OCI-M1 (cell line): ENCODE measurements at regions not wholly inside any gene's neighbourhood (a gene's known extent, or its start where the extent isn't known, plus 50 kb on each side); places are given as distances from the start of the nearest gene placed in this dataset.
"Not testable (repeated sequence)": the region's sequence is repeated elsewhere in the genome, so short reads cannot be mapped to it uniquely, and the experiment has no call there.

Experiments used
- DNase-seq: peaks from one replicate; lab custom pipeline; 2025; lab: John Stamatoyannopoulos, UW

DNA sequence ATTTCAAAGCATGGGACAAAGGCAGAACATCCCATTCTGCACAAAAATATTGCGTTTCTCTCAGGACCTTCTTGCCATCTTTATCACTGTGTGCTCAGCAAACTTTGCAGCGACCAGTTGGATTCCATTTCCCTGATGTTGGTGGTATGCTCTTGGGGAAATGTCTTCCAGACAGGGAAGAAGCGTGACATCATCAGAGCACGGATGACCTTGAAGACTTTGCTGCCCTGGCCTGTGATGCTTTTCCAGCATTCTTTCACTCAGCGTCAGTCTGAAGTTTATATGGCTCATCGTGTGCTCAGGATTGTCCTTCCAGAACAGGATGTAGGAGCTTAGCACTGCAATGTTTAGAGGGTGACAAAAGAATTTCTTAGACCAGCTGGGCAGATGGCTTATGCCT lies 131.4 kb upstream of the F3 start:
- DNase-seq: no peak

DNA sequence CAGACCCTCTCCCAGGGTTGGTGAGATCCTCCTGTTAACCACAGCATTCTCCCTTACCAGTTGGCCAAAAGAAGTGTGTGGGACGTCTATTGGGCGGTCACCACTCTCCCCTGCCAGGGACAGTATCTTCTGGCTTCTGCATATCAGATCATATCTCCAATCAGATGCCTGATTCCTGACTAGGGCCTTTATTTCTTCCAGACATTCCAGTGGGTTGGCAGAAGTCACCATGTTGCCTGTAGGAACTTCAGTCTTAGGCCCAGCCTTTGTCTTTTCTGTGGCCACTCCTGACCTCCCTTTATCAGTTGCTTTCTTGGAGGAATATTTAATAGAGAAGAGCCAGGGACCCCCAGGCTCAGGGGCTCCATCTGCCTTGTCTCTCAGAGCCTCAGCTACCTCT lies 130.4 kb upstream of the F3 start:
- no peak for DNase-seq

DNA sequence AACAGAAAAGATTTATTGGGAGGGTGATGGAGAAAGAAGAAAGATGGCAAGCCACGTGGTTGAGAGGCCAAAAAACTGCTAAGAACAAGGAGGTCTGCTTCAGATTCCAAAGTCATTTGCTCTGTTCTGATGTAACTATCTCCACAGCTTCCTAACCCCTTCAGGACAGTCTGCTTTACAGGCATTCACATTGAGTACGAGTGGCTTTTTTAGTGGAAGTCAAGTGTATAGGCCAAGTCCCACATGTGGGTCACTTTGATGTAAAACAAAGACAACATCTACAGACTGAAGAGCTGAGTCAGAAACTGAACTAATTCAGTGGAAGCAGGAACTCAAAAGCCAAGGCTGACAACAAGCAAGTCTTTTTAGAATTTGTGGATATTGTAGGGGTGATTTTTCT lies 128.7 kb upstream of the F3 start:
- DNase-seq: no peak

DNA sequence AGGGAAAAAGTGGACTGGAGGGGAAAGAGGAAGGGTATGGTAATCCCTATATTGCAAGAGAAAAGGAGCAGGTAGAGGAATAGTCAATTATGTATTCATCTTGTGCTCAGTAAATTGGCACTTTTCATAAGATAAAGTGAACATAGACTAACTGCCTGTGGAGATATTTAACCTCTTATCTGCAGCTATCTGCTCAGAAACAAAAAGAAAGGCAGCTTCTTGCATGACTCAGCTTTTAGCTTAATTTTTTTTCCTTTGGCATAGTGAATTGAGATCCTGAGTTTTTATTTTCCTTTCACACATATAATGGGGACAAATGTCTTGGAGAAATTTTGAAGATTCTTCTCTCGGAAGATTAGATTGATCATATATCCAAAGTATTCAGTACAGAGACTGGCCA lies 127.6 kb upstream of the F3 start:
- peak; percentile 28 for DNase-seq

DNA sequence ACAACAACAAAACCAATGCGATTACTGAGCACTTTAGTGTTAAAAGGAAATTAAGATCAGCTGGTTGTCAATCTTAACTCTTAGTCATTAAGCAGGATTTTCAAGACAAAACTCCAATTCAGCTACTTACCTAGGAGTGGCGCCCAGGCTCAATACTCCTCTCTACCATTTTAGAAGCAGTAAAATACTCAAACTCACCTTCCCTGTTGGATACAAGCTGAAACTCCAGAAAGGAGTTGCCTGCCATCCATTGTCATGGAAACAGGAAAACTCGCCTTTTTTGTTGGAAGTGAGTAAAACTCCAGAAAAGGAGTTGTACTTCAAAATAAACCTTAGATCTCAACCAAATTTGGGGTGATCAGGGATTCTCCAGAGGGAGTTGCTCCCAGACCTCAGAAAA lies 127.0 kb upstream of the F3 start:
- DNase-seq: no peak

DNA sequence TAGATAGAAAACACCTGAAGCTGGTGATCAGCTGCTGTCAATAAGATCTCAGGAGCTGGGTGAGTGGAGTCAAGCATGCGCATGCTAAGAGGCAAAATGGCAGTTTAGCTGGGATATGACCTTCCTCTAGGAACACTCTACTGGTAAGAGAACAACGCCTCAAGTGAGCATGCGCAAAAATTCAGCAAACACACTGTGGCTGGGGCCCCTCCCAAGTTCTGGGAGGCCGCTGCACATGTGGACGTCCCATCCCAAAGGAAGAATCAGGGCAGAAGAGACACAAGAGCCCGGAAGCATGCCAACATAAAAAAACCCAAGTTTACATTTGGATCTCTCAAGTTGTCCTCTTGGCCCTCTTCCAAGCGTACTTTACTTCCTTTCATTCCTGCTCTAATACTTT lies 126.3 kb upstream of the F3 start:
- no peak for DNase-seq

DNA sequence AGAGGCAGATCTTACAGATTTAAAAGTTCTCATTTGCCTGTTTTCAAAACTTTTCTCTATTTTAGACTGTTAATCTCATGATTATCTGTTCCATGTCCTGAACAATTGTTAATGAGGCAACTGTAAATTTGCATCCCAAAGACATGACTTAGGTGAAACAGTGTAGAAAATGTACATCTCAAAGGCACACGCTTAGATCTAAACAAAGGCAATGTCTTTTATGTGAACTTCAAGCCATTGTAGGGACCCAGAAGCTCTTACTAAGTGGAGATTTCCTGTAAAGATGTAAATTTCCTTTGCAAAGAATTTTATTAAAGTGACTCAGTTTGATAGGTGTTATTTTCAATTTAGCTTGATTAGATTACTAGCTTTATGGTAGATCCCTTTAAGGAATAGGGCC lies 125.2 kb upstream of the F3 start:
- DNase-seq: no peak

DNA sequence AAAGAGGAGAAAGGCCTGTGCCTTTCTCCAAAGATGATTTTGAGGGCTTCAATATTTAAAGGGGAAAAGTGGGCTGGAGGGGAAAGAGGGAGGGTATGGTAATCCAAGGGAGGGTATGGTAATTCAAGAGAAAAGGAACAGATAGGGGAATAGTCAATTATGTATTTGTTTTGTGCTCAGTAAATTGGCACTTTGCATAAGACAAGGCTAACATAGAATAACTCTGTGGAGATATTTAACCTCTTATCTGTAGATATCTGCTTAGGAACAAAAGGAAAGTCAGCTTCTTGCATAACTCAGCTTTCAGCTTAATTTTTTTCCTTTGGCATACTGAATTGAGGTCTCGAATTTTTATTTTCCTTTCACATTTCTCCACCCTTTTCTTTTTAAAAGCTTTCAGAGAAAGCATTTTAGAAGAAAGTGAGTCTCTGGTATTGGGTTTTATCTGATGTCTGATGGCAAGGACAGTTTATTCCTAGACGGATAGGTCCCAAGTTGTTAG lies 119.9 kb upstream of the F3 start:
- no peak for DNase-seq

DNA sequence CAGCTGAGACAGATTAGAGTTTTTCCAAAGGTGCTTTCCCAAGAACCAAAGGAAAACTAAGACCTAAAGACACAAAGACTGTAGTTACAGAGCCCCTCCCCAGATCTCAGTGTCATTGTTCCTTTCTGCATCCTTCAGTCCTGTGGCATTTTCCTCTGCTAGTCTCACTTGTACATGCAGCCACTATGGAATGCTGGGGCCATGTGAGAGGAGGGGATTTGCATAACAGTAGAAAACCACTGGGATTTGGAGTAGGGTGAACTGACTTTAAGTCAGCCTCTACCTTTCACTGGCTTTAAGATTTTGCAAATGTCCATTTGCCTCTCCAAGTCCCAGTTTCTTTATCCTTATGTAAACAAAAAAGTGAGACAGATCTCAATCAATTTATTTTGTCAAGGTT lies 119.4 kb upstream of the F3 start:
- no peak for DNase-seq

DNA sequence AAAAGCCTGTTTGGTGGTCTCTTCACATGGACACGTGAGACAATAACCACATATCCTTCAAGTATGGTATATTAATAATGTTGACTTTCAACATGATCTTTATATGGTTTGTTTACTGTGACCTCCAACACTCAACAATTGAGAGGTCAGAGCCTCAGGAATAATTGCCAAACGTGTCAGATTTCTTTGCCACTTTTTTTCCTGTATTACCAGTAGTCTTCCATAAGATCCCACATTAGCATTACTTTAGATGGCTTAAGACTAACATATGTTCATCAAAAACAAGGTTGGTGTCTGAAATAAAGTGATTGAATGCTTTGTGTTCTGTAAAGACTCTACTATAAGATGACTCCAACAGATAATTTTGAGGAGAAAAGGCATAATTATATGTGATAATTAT lies 118.7 kb upstream of the F3 start:
- no peak for DNase-seq

DNA sequence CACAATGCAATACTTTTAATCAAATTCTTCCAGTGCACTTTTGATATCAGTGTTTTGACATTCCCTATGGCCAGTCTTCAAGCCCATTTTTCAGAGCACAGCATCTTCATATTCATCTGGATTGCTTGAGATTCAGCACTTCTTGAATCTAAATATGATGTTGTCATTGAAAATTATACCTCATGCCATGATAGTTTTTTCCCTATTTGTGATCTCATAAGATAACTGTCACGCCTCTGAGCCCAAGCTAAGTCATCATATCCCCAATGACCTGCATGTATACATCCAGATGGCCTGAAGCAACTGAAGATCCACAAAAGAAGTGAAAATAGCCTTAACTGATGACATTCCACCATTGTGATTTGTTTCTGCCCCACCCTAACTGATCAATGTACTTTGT lies 117.6 kb upstream of the F3 start:
- not testable (repeated sequence) for DNase-seq

DNA sequence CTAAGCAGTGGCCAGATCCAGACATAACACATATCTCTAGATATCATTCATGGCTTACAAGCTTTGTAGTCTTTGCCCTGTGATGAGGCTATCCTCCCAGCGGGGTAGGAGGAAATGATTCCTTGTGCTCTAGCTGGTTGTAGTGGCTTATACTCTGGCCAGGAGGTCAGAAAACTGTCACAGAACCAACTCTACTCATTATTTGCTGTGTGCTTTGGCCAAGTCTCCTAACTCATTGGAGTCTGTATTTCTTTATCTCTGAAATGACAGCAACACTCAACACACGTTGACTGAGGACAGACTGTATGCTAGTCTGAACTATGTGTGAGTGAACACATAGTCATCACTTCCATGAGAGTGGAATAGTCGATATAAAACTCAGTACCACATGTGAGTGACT lies 116.7 kb upstream of the F3 start:
- DNase-seq: no peak

DNA sequence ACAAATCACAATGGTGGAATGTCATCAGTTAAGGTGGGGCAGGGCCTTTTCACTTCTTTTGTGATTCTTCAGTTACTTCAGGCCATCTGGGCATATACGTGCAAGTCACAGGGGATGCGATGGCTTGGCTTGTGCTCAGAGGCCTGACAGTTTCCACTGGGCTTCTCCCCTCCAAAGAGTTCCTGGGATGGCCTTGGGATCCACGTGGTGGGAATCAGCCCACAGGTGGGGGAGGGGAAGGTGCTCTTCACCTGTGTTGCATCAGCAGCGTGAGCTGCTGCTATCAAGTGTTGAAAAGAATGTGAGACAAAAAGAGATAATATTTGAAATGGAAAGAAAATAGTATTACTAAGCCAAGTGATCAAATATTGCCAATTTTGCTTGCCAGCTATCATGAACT lies 116.2 kb upstream of the F3 start:
- not testable (repeated sequence) for DNase-seq

DNA sequence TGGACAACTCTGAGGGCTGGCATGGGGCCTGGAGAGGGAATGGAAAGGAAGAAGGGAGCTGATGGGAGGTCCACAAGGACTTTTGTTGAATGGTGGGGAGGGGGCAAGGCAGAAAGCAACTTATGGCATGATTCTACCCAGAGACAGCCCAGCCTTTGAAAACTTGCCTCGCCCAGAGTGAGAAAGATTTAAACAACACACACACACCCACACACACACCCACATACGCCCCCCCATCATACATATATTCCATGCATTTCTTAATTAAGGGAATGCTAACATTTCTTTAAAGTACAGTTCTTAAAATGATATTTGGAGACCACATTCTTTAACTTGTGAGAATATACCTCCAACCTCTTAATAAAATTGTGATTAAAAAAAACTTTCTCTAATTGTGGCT lies 115.4 kb upstream of the F3 start:
- DNase-seq: no peak

DNA sequence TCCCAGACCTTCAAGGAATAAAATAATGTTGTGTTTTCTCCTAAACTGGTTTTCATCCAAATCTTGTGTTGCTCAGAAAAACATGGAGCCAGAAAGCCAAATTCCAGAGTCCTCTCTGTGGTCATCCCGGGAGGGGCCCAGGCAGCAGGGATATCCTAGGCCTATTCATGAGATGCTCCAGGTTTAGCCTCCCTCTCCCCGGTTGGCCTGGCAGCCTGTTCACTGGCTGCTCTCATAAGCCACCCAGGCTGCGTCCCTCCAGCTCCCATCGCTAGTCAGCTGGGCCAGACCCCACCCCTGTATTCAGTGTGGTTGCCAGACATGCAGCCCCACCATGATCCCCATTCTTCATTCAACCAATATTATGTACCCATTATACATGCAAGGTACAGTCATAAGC lies 113.4 kb upstream of the F3 start:
- no peak for DNase-seq

DNA sequence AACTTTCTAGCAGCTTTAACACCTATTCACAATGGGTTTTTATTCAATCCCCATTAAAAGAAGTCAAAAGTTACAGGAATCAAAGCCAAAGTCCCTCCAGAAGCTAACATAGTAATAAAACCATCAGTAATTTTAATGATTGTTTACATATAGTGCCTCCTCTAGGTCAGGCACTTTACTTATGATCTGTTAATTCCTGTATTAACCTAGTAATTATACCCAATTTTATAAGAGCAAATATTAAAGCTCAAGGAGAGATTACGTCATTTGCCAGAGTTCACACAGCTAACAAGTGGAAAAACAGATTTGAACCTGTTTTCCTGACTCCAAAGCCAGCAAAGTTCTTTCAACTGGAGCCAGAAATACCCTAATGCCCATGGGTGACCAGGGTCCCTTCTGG lies 112.9 kb upstream of the F3 start:
- DNase-seq: no peak

DNA sequence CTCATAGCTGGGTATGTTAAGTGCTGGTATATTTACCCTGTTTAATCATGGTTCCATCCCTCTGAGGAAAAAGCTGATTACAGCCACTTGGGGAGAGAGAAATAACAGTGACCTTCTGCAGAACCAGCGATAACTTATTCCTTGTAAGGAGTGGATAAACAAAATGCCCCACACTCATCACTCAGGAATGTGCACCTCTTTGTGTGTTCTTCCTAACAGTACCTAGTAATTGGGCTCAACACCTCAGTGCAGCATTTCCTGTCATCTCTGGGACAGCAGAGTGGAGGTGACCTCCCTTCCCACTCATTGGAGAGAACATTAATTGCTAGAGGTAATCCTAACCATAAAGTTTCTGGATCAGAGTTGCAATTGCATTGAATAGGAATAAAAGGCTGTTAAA lies 112.5 kb upstream of the F3 start:
- no peak for DNase-seq

DNA sequence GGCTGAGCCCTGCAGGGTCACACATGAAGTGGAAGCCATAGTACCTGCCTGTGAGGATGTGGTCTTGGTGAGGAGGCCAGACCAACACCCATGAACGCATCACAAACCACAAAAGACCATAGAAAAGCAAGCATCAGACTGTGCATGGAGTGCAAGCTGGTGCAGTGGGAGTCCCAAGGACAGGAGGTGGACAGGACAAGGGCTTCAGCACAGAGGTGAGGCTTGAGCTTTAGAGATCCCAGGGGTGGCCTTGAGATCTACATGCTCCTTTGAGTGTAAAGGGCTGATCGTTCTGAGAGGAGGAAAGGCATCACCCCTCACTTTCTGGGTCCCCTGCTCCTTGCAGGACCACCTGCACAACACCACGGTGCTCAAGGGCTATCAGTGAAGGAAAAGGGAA lies 111.9 kb upstream of the F3 start:
- no peak for DNase-seq

DNA sequence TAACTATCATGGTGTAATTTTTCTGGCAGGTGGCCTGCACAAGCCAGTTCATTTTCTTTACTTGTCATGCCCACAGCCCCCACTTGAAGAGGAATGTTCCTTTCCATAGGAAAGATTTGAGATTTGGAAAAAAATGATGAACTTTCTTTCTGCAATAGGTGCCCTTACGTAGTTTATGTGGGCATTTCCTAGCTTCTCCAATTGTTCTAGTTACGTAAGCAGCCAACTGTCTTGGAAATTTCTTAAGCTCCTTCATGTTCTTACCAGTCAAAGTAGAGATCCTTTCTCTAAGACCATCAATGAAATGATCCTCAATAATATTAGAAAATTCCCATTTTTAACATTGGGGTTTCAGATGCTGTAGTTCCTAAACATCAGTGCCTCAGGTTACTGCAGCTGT lies 109.5 kb upstream of the F3 start:
- DNase-seq: no peak

DNA sequence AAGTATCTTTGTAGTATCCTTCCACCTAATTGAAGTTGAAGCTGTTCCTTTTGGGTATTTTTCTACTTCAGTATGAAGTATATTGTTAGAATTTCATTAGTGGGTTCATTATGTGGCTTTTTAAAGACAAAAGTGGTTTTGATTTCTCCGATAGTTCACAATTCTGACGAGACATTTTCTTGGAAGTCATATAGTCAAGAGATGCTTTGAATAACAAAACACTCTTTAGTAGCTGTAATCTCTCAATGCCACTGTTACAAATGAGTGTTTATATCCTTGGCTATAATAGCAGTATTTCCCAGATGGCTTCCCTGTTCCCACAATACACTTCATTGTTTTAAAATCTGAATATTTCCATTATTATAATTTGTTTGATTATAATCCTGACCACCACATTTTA lies 108.7 kb upstream of the F3 start:
- DNase-seq: no peak

DNA sequence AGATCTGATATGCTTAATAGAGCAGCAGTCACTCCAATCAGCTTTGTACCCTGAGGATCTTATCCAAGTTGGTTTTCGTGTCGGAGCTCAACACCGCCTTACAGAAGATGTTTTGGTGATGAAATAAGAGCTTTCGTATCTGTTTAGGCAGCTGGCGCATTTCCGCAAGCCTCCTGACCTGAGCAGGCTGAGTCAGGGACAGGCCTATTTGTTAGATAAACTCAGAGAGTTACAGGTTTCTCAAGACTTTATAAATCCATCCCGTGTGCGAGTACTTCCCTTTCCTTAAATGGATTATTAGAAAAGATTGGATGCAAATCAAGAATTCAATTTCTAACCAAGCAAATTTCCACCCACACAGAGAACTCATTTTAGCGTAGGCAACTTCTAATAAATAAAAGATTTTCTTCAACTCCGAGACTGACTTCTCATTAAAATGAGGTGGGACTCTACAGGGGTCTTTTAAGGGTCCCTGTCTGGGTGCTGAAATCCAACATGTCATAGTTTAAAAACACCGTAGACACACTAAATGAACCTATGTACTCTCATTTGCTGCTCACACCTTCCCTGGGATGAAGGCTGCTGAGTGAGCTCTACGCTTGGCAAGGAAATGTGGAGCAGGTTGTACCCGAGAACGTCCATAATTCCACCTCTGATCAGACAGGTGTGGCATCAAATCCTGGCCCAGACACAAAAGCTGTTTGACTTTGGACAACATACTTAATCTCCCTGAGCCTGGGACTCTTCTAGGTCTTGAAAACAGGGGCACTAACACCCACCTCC lies 106.9 kb upstream of the F3 start:
- DNase-seq: peak; percentile 32

DNA sequence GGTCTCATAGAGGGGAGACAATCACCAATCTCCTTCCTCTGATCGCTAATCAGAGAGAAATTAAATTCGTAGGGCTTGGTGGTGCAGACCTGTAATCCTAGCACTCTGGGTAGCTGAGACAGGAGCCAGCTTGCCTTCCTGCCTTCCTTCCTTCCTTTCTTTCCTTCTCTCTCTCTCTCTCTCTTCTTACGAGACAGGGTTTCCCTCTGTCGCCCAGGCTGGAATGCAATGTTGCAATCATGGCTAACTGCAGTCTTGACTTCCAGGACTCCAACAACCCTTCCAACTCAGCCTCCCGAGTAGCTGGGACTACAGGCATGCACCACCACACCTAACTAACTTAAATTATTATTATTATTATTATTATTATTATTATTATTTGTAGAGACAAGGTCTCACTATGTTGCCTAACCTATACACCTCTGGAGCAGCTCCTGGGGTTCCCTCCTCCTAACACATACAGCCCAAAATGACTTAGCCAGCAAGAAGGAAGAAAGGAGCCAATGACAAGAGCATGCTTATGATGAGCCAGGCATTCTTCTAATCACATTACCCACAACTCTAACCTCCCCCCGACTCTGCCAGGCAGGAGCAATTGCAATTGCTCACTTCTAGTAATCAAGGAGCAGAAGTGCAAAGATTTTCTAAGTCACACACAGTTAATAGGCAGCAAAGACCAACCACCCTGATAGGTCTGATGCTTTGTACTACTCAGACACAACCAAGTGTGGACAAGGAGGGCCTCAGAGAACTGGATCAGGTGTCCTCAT lies 105.4 kb upstream of the F3 start:
- DNase-seq: no peak

DNA sequence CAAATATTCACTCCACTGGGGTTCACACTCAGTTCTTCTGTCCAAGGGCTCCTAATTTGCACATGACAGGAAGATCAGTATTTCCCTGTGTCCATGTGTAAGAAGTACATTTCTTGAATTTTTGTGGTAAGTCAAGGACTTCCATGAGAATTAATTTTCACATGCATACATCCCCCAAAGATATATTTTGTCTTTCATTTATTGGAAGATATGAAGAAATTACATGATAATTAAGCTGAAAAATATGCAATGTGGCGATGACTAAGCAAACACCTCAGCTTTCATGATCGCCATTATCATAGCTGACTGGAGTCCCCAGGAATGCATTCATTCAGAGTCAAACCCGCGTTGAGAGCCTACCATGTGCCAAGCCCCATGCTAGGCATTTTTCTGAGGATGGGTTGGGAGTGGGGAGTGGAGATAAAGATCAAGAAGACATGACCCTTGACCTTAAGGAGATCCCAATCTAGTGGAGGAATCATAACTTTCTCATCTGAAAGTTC lies 104.6 kb upstream of the F3 start:
- DNase-seq: no peak
